ENCODE measurements at regions not wholly inside any gene's neighbourhood (a gene's known extent, or its start where the extent isn't known, plus 50 kb on each side); places are given as distances from the start of the nearest gene placed in this dataset.

- DNase-seq (ENCODE audit: low spot score) (no peak), ATAC-seq (no peak)
Measured at GRCh38 chr5:29897916-29898315, 1295.6 kb upstream of the CDH6 start.

- ATAC-seq (no peak), DNase-seq (ENCODE audit: low spot score) (no peak)
Measured at GRCh38 chr5:29896646-29897045, 1296.8 kb upstream of the CDH6 start.

- DNase-seq (ENCODE audit: low spot score) (no peak), ATAC-seq (no peak)
Measured at GRCh38 chr5:29894668-29895067, 1298.8 kb upstream of the CDH6 start.

GRCh38 chr5:29889051-29889450 lies 1304.4 kb upstream of the CDH6 start:
- DNase-seq (ENCODE audit: low spot score) (no peak), ATAC-seq (no peak)

- DNase-seq (ENCODE audit: low spot score) (no peak), ATAC-seq (no peak)
Measured at GRCh38 chr5:29885595-29885994, 1307.9 kb upstream of the CDH6 start.

GRCh38 chr5:29882036-29882435 lies 1311.5 kb upstream of the CDH6 start:
- no peak for ATAC-seq
- DNase-seq (ENCODE audit: low spot score) = no peak

- ATAC-seq (no peak), DNase-seq (ENCODE audit: low spot score) (no peak)
Measured at GRCh38 chr5:29879401-29879800, 1314.1 kb upstream of the CDH6 start.

- DNase-seq (ENCODE audit: low spot score) (no peak), ATAC-seq (no peak)
Measured at GRCh38 chr5:29878599-29878998, 1314.9 kb upstream of the CDH6 start.

GRCh38 chr5:29867155-29867554 lies 1326.3 kb upstream of the CDH6 start:
- DNase-seq (ENCODE audit: low spot score) (no peak), ATAC-seq (no peak)

GRCh38 chr5:29853711-29854220 lies 1339.7 kb upstream of the CDH6 start:
- no peak for ATAC-seq
- DNase-seq (ENCODE audit: low spot score) = no peak

- ATAC-seq = no peak
- DNase-seq (ENCODE audit: low spot score) = no peak
Measured at GRCh38 chr5:29852329-29852728, 1341.2 kb upstream of the CDH6 start.

- ATAC-seq (no peak), DNase-seq (ENCODE audit: low spot score) (no peak)
Measured at GRCh38 chr5:29845206-29845605, 1348.3 kb upstream of the CDH6 start.

GRCh38 chr5:29833394-29833793 lies 1360.1 kb upstream of the CDH6 start:
- DNase-seq (ENCODE audit: low spot score) (no peak), ATAC-seq (no peak)

GRCh38 chr5:29822521-29822920 lies 1371.0 kb upstream of the CDH6 start:
- ATAC-seq = no peak
- DNase-seq (ENCODE audit: low spot score) = no peak

- no peak for DNase-seq (ENCODE audit: low spot score)
- ATAC-seq = no peak
Measured at GRCh38 chr5:29811914-29812679, 1381.4 kb upstream of the CDH6 start.

- ATAC-seq = no peak
- DNase-seq (ENCODE audit: low spot score) = no peak
Measured at GRCh38 chr5:29805804-29806203, 1387.7 kb upstream of the CDH6 start.

GRCh38 chr5:29800752-29801151 lies 1392.7 kb upstream of the CDH6 start:
- DNase-seq (ENCODE audit: low spot score) (no peak), ATAC-seq (no peak)

- no peak for DNase-seq (ENCODE audit: low spot score)
- ATAC-seq = no peak
Measured at GRCh38 chr5:29796013-29796412, 1397.5 kb upstream of the CDH6 start.

- DNase-seq (ENCODE audit: low spot score) (no peak), ATAC-seq (no peak)
Measured at GRCh38 chr5:29795096-29795652, 1398.3 kb upstream of the CDH6 start.

- DNase-seq (ENCODE audit: low spot score) (no peak), ATAC-seq (no peak)
Measured at GRCh38 chr5:29794141-29794787, 1399.2 kb upstream of the CDH6 start.

GRCh38 chr5:29790281-29790680 lies 1403.2 kb upstream of the CDH6 start:
- DNase-seq (ENCODE audit: low spot score) = no peak
- ATAC-seq = no peak

GRCh38 chr5:29780401-29780800 lies 1413.1 kb upstream of the CDH6 start:
- DNase-seq (ENCODE audit: low spot score) = no peak
- no peak for ATAC-seq
